GM21717 (cell line): ENCODE measurements at regions not wholly inside any gene's neighbourhood (a gene's known extent, or its start where the extent isn't known, plus 50 kb on each side); places are given as distances from the start of the nearest gene placed in this dataset.
"Not testable (repeated sequence)": the region's sequence is repeated elsewhere in the genome, so short reads cannot be mapped to it uniquely, and the experiment has no call there.

ENCODE experiments used
- ATAC-seq: cut with Tn5 transposase; IDR thresholded peaks from one replicate; pipeline ENCODE4 v1.9.1; 2021; ENCODE audit warnings: mild to moderate bottlenecking, moderate library complexity; ENCODE audit not compliant: unreplicated experiment

GRCh38 chr20:18876394-18876793 lies 62.8 kb downstream of the SCP2D1 start:
- not testable (repeated sequence) for ATAC-seq

DNA sequence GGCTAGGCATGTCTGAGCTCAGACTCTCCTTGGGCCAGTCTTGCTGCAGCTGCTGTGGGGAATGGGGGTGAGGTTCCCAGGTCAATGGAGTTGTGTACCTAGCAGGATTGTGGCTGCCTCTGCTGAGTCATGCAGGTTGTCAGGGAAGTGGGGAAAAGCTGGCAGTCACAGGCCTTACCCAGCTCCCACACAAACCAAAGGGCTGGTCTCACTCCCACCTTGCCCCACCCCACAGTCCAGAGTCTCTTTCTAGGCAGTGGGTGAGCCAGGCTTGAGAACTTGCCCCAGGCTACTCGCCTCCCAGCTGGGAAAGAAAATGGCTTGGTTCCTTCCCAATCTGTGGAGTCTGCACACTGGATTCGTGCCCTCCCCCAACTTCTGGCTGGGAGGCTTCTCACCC lies 65.7 kb downstream of the SCP2D1 start:
- ATAC-seq, result no peak

GRCh38 chr20:18886756-18887155 lies 73.2 kb downstream of the SCP2D1 start:
- no peak for ATAC-seq

- ATAC-seq, result no peak
These were observed 88.6 kb downstream of the SCP2D1 start for GRCh38 chr20:18901980-18902737.

GRCh38 chr20:18904192-18904591 lies 90.6 kb downstream of the SCP2D1 start:
- ATAC-seq, result no peak

DNA sequence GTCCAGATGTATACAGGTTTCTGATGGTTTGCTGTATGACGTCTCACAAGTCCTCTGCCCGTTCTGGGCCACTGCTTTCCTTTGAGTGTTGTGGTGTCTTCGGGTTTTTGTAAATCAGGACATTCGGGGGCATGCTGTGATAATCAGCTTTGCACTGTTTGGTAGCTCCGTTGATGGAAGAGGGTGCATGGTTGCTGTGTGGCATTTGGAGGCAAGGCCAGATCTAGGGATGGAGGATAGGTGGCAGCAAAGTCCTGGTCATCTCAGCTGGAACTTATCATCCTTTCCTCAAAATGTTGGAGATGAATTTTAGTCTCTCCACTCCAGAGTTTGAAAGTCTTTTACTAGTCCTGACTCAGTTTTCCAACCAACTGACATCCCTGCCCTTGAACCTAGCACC lies 91.0 kb downstream of the SCP2D1 start:
- no peak for ATAC-seq

GRCh38 chr20:18906046-18906445 lies 92.5 kb downstream of the SCP2D1 start:
- no peak for ATAC-seq

DNA sequence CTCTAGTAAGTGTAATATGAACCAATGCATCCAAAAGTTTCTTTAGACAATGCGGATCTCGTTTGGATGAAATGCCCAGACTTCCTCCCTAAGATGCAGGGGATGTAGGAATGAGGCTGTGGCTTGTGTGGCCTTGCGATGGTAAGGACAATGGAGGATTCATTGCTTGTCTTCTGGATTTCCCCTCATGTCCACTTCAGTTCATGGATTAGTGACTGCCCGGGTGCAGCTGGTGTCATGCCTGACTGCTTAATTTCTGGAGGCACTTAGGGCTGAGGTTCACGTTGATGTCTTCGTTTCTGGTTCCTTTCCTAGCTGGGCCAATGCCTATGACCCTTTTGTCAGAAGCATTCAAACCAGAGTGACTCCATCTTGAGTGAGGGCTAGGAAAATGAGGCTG lies 93.8 kb downstream of the SCP2D1 start:
- no peak for ATAC-seq

DNA sequence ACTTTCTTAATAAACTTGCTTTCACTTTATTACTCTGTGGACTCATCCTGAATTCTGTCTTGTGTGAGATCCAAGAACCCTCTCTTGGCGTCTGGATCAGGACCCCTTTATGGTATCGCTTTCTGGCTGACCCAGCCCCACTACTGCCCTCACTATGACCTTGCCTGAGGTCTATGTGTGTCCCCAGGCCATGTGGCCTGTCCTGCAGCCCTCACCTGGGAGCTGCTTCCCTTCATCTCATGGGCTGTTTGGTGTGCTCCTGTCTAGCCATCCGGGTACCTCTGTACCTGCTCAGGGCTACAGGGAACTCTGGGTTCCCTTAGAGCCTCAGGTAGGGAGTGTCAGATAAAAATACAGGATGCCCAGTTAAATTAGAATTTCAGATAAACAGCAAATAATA lies 94.5 kb downstream of the SCP2D1 start:
- ATAC-seq, result no peak

DNA sequence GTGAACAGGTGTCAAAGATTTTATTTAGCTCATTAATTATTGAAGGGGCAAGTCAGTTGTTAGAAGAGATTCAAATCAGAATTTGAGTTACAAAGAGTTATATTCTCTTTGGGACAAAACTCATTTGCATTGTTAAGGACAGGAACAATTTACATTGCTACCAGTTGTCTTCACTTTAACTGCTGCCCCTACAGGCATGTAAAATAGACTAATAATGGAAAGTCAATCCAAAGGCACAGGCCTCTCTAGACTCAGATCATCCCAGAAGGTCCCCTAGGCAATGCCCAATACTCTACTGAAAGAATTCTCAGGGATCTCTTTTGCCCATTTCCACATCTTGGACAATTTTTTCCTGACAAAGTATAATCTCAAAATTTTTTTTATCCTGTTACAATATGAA lies 95.7 kb downstream of the SCP2D1 start:
- no peak for ATAC-seq

DNA sequence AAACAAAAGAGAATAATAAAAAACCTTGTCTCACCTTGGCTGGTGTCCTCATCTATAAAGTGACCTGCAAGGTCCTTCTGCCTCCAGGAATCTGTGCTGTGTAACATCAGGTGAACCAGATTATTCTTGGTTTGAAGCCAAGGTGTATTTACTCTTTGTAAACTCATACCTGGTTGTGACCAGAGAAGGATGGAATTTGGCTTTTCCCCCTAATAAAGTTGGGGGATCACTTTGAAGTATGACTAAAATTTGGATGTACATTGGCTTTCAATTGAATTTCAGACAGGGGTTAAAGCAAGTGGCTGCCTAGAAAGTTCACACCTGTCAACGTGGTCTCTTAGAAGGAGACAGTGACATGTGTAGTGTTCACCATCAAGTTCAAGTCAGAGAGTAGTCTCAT lies 100.1 kb downstream of the SCP2D1 start:
- ATAC-seq, result no peak

DNA sequence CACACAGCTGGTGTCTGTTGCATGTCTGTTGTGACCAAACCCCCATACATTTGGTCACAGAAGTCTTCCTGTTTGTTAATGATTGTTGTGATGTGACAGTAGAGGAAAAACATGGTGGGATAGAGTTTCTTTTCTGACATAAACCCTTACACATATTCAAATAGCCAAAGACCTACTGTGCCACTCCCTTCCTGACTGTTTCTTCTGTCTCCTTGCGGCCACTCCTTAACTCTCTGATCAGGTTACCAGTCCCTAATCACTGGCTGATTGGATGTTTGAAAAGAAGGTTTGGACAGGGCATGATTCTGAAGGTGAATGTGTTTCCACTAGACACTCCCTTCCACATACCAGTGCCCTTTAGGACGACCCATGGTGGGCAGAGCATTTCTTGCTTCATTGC lies 101.2 kb downstream of the SCP2D1 start:
- ATAC-seq, result no peak

DNA sequence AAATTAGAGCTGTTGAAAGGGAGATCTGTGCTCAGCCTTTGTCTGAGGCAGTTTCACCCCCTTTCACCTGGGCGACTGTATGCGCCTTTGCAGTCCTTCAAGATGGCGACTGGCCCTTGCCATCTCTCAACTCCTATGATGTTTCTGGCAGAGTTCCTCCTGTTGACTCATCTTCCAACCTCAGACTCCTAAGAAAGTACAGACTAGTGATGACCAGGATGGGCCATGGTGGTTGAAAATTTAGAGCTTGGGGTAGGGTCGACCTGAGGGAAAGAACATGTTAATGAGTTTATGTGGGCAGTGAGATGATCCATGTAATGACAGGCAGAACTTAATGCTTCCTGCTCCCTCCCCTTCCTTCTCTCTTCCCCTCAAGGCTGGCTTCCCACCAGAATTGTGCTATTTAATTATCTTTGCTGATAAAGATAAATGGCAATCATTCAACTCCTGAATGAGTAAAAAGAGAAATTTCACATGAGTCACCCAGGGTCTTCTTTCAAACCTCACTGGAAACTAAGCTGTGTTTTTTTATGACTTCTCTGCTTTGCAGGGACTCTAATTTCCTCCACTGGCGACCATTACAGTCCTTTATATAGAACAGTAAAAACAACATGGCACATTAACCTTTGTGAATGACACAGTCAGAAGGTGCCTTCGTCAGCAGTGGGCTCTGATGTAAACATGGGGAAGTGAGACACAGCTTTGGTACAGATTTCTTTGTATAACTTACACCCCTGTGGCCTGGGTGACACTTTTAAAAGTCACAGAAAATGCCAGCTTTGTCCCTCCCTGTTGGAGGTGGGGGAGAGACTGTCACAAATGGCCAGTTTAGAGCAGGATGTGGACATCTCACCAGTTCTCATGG lies 103.5 kb downstream of the SCP2D1 start:
- ATAC-seq, result no peak

DNA sequence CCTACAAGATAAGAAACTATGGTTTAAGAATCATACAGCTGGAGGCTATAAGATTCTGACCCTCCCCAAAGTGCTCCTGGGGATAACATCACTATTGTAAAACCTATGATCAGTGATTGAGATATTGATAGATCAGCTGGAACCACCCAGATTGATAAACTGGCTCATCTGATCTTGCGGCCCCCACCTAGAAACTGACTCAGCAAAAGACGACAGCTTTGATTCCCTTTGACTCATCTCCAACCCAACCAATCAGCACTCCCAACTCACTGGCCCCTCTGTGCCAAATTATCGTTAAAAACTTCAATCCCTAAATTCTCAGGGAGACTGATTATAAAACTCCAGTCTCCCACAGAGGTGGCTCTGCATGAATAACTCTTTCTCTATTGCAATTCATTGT lies 106.4 kb downstream of the SCP2D1 start:
- ATAC-seq, result no peak

DNA sequence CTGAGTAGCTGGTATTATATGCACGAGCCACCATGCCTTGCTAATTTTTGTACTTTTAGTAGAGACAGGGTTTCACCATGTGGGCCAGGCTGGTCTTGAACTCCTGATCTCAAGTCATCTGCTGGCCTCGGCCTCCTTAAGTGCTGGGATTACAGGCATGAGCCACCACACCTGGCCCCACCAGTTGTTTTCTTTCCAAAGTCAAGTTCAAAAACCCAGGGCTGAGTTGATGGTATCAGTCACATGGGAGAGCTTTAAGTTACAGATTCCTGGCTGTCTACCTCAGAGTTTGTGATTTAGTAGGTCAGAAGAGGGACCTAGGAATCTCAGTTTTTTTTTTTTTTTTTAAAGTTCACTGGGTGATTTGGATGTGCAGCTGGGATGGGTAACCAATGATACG lies 107.7 kb downstream of the SCP2D1 start:
- ATAC-seq, result no peak

DNA sequence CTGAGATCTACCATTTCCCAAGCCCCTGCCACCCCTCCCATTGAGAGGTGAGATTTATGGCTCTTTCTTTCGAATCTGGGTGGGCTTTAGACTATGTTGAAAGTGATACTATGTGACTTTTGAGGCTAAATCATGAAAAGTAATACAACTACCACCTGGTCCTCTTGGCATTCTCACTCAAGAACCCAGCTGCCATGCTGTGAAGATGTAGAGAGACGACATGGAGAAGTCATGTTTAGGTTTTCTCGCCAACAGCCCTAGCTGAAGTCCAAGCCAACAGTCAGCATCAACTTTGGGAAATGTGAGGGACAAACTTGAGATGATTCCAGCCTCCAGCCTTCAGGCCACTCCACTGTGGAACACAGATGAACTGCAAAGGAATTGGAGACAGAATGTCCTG lies 108.7 kb downstream of the SCP2D1 start:
- ATAC-seq, result no peak

DNA sequence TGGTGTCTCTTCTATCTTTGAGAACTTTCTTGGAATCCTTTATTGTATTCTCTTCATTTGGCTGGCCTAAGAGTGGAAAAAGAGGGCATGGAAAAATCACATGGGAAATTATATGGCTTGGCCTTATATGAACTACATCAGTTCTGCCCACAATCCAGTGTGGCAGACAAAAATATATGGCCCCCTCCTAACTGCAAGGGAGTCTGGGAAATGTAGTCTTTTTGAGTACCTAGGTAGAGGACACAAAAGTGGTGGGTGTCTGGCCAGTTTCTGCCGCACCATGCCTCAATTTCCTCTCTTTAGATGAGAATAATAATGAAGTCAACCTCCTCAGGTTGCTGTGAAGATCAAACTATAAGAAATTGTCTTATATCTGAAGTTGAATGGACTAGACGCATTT lies 109.3 kb downstream of the SCP2D1 start:
- ATAC-seq, result no peak

DNA sequence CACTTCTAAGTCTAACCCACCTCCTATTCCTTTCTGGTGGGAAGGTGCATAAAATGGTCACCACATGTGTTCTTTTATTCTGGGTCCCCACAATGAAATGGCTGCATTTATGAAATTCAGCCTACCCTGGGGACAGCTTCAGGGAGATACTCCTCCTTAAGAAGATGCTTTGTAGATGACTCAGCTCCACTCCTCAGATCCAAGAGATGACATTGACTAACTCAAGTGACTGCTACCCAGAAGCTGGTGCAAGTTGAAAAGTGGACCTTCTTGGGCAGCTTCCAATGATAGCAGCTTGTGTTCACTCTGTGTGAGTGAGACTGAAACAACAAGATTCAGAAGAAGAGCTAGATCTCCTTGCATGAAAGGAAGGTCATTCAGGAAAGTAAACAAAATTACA lies 113.4 kb downstream of the SCP2D1 start:
- ATAC-seq, result no peak

DNA sequence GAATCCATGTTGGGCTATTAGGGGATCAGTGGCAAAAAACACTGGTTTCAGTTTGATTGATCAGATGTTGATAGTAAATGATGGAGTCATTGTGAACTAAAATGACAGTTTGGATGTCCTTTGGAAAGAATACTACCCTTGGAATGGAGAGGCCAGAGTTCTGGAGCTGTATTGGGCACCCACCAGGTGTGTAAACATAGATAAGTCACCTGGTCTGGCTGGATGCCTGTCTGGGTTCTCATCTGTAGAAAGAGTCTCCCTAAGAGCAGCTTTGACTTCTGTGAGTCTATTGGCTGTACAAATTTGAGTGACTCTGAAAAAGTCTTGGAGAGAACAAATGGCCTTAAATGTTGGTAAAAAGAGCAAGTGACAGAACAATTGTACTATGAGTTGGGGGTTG lies 115.0 kb downstream of the SCP2D1 start:
- ATAC-seq, result no peak

GRCh38 chr20:18929800-18930199 lies 116.2 kb downstream of the SCP2D1 start:
- no peak for ATAC-seq

DNA sequence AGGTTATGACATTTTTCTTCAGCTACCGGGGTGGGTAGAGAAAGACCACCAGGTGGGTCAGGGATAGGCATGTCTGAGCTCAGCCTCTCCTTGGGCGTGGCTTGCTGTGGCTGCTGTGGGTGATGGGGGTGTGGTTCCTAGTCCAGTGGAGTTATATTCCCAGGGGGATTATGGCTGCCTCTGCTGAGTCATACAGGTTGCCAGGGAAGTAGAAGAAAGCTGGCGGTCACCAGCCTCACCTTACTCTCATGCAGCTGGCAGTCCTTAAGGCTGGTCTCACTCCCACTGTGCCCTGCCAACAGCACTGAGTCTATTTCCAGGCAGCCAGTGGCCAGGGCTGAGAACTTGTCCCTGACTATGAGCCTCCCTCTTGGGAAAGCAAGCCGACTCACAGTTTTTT lies 130.0 kb downstream of the SCP2D1 start:
- ATAC-seq, result no peak

DNA sequence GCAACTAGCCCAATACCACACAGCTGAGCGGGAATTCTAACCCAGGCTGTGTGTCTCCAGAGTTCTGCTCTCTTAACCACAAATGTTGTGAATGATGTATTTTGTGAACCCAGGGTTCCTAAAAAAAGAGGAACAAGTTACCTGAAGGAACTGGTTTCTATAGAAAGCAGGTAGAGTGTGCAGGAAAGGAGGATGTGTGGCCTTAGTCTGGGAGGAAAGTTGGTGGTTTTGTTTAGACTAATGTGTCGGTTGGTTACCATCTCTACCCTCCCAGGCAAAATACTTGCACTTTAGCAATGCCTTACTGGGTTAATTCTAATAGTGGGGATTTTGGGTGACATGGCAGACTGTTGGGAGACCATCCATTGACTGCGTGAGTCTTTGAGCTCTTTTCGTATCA lies 143.3 kb downstream of the SCP2D1 start:
- ATAC-seq, result no peak
